Esophagus squamous epithelium (tissue), 5 donors: ENCODE measurements at regions not wholly inside any gene's neighbourhood (a gene's known extent, or its start where the extent isn't known, plus 50 kb on each side); places are given as distances from the start of the nearest gene placed in this dataset.

Source experiments
- DNase-seq: peaks from one replicate; lab custom pipeline; 2025; lab: John Stamatoyannopoulos, UW
- H3K27ac ChIP-seq, 4 donors: fragments of 200-600 bp; sonication (generic); one replicate each; pipeline ENCODE4 v1.5.1; 2016 to 2019; ENCODE audit warnings: mild to moderate bottlenecking in 1 of 4
- H3K27me3 ChIP-seq, 4 donors: fragments of 200-600 bp; sonication (generic); 1 replicate in 3 of 4; 2 replicates in 1 of 4; pipeline versions ENCODE4 v1.5.1 to v1.6.0; 2017 to 2021; ENCODE audit warnings: antibody characterized with exemption in 1 of 4
- H3K36me3 ChIP-seq, 3 donors: fragments of 200-600 bp; sonication (generic); one replicate each; pipeline ENCODE4 v1.5.1; 2016 to 2019
- H3K4me1 ChIP-seq, 3 donors: fragments of 200-600 bp; sonication (generic); one replicate each; pipeline ENCODE4 v1.5.1; 2017 to 2019
- H3K4me3 ChIP-seq, 4 donors: fragments of 200-600 bp; sonication (generic); 1 replicate in 3 of 4; 2 replicates in 1 of 4; pipeline ENCODE4 v1.5.1; 2016 to 2019; ENCODE audit warnings: mild to moderate bottlenecking in 2 of 4, moderate library complexity in 1 of 4
- H3K9me3 ChIP-seq, 3 donors: fragments of 200-600 bp; sonication (generic); one replicate each; pipeline ENCODE4 v1.5.1; 2016 to 2019
- POLR2A ChIP-seq, 4 donors: fragments of 450-650 bp; IDR thresholded peaks; one replicate each; pipeline ENCODE4 v1.6.1; 2017; ENCODE audit warnings: antibody characterized with exemption in 4 of 4, mild to moderate bottlenecking in 4 of 4, moderate library complexity in 3 of 4
- WGBS, 2 donors: methylation state at CpG; one replicate each; pipeline ENCODE4 v1.1.5; 2018; 5-methylcytosine and 5-hydroxymethylcytosine counted together
- intact Hi-C: fragments of 100-400 bp; cut with DNase I; formaldehyde crosslinking; loops from one replicate; pipeline ENCODE4 v1.15.0; 2022
- TF ChIP-seq, protein P1 (sequence below), 6 experiments: fragments of 450-650 bp in 4 of 6; fragments of 200-600 bp in 2 of 6; sonication (generic) in 2 of 6; IDR thresholded peaks; one replicate each; pipeline ENCODE4 v1.5.1; 2016 to 2019; ENCODE audit warnings: antibody characterized with exemption in 6 of 6, mild to moderate bottlenecking in 4 of 6, moderate library complexity in 4 of 6
- donor health status: DM: yes; HTN: yes; CAD: no.

DNA sequence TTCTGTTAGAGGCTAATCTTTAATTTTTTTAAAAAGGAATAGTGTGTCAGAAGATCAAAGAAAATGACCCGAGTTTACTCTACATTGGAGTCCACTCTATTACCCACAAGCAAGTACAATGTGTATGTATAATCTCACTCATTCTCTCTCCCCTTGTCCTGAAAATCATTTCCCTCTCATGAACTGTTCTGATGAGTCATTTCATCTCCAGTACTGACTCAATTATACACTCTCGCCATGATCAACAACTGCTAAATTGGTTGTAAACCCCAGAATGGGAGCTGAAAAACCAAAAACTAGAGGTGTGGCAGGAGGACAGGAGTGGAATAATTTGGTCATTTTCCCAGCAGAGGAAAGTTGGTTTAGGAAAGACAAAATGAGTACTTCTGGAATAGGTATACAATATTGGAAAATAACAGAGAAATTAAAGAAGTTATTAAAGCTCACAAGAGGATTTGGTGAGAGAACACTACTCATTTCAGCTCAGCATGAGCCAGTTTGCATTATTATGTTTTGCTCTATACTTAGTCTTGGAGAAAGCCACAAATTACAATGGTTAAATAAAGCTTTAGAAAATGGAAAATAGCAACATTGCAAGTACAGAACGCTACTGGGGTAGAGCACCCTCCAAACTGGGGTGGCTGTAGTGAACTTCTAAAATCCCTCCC is 144.3 kb upstream of the PFN2 start:
- Histone ChIP-seq H3K4me1 (no peaks in the 10 kb centered on the region), H3K27ac (no peak overlapping the region), H3K27me3 (peaks cover 0 to 7% (median 0%) of the 10 kb centered on the region in 4 donors), H3K4me3 (no peak overlapping the region), H3K9me3 (no peaks in the 10 kb centered on the region), H3K36me3 (no peaks in the 10 kb centered on the region)
- TF ChIP-seq POLR2A (IDR thresholded peaks at IDR 0.05): no peak
- TF ChIP-seq, protein P1, sequence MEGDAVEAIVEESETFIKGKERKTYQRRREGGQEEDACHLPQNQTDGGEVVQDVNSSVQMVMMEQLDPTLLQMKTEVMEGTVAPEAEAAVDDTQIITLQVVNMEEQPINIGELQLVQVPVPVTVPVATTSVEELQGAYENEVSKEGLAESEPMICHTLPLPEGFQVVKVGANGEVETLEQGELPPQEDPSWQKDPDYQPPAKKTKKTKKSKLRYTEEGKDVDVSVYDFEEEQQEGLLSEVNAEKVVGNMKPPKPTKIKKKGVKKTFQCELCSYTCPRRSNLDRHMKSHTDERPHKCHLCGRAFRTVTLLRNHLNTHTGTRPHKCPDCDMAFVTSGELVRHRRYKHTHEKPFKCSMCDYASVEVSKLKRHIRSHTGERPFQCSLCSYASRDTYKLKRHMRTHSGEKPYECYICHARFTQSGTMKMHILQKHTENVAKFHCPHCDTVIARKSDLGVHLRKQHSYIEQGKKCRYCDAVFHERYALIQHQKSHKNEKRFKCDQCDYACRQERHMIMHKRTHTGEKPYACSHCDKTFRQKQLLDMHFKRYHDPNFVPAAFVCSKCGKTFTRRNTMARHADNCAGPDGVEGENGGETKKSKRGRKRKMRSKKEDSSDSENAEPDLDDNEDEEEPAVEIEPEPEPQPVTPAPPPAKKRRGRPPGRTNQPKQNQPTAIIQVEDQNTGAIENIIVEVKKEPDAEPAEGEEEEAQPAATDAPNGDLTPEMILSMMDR (IDR thresholded peaks at IDR 0.05): no peak
- no peak for DNase-seq
- 36 to 43% methylated on average over 3 of the region's 3 CpGs for WGBS, 2 donors
- intact Hi-C loops: no loop called here

DNA sequence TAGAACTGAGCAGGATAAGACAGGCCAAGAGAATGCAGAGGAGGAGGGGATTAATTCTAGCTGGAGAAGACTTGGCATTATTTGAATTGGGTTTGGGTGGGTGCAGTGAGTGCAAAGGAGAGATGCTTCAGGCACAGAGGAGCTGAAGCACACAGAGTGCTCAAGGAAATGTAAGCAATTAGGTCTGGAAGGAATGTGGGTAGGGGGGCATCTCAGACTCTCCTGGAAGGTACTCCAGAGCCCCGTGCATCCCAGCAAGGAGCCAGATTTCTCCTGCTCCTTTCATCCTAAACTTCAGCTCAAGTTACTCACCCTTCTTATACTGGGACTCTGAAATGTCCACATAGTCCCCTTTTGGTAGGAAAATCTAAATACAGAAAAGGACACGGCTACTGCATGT is 143.6 kb upstream of the PFN2 start:
- intact Hi-C loops: no loop called here

DNA sequence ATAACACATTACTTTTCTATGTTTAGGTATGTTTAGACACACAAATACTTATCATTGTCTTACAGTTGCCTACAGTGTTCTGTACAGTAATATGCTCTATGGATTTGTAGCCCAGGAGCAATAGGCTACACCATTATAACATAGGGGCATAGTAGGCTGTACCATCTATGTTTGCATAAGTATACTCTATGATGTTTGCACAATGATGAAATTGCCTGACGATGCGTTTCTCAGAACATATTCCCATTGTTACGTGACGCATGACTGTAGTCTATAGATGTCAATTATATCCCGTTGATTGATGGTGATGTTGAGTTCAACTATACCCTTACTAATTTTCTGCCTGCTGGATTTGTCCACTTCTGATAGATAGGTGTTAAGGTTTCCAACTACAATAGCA is 139.4 kb upstream of the PFN2 start:
- TF ChIP-seq, protein P1 (IDR thresholded peaks at IDR 0.05): no peak
- TF ChIP-seq POLR2A (IDR thresholded peaks at IDR 0.05): no peak
- Histone ChIP-seq H3K4me1 (no peaks in the 10 kb centered on the region), H3K9me3 (no peaks in the 10 kb centered on the region), H3K27me3 (no peaks in the 10 kb centered on the region), H3K4me3 (no peak overlapping the region), H3K36me3 (no peaks in the 10 kb centered on the region), H3K27ac (no peak overlapping the region)
- 72 to 77% methylated on average over 5 of the region's 5 CpGs for WGBS, 2 donors
- intact Hi-C loops: no loop called here
- DNase-seq: no peak

More for the DNA sequence above, 143.6 kb upstream of the PFN2 start:
- H3K27ac ChIP-seq: no peak overlapping the region
- no peaks in the 10 kb centered on the region for H3K9me3 ChIP-seq
- no peak overlapping the region for H3K4me3 ChIP-seq
- H3K4me1 ChIP-seq: no peaks in the 10 kb centered on the region
- 58 to 61% methylated on average over 2 of the region's 2 CpGs for WGBS, 2 donors
- H3K27me3 ChIP-seq: peaks cover 0 to 7% (median 0%) of the 10 kb centered on the region in 4 donors
- no peak for DNase-seq
- H3K36me3 ChIP-seq: no peaks in the 10 kb centered on the region
- TF ChIP-seq, protein P1 (IDR thresholded peaks at IDR 0.05): no peak
- TF ChIP-seq POLR2A (IDR thresholded peaks at IDR 0.05): no peak

DNA sequence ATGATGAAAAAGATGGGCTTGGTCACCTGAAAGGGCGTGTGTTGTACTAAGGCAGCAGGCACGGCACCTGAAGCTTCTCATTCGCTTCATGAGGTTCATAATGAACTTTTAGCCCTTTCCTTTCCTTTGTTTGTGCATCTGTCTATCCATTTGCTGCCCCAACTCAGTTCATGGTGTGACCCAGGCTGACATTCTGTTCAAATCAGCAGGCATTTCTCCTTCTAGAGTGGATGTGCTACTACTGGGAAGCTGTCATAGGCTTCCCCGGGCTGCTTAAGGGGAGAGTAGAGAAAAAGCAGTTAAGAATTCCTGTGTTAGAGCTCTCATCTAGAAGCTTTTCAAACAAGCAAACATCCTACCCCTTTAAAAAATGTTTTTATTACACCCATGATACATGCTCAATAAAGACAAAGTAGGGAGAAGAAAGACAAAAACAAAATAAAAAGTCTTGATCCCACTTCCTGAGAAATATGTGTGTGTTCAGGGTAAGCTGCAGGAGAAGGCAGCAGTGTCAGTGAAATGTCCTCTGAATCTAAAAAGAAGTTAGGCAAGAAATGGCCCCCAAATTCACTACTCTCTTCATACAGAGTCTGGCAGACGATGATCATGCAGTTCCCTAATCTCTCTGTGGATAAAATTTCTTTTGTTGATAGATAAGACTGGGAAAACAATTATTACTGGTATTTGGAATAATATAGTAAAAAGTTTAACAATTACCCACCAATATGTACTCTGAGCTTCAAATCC is 136.9 kb upstream of the PFN2 start:
- H3K36me3 ChIP-seq: no peaks in the 10 kb centered on the region
- no peak for DNase-seq
- no peak overlapping the region for H3K4me3 ChIP-seq
- no peaks in the 10 kb centered on the region for H3K4me1 ChIP-seq
- intact Hi-C loops: no loop called here
- TF ChIP-seq, protein P1 (IDR thresholded peaks at IDR 0.05): no peak
- TF ChIP-seq POLR2A (IDR thresholded peaks at IDR 0.05): no peak
- no peak overlapping the region for H3K27ac ChIP-seq
- 76 to 81% methylated on average over 5 of the region's 5 CpGs for WGBS, 2 donors
- no peaks in the 10 kb centered on the region for H3K9me3 ChIP-seq
- no peaks in the 10 kb centered on the region for H3K27me3 ChIP-seq

DNA sequence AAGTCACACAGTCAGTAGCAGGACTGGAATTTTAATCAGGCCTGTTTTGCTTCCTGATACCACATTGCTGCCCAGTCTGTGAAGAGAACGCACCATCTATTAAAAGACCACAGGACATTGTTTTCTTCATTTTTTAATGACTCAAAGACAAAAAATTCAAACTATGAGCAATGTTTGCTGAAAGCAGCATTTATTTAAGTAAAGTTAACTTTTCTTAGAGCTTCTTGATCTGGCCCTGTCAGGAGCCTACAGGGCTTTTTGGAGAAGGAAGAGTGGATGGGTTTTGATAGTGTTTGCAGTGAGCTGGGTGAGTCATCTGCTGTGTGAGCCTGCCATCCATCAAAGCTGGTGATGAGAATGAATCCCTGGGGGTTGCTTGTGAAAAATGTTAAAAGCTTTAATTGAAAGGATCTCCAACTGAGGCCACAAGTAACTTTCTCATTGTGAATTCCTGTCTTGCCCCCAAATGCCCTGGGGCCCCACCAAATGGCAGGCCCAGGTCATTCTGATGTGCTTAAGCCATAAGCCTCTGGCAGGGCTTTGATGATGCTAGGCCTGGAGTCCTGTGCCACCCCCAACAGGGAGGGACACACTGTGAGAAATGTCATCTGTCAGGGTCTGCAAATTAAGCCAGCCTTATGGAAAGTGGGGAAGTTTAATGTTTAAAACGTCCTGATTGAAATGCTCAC is 136.2 kb upstream of the PFN2 start:
- Histone ChIP-seq H3K36me3 (no peaks in the 10 kb centered on the region), H3K4me1 (no peaks in the 10 kb centered on the region), H3K27me3 (no peaks in the 10 kb centered on the region), H3K27ac (no peak overlapping the region), H3K4me3 (no peak overlapping the region), H3K9me3 (no peaks in the 10 kb centered on the region)
- intact Hi-C loops: no loop called here
- WGBS, 2 donors: 31 to 38% methylated on average over 2 of the region's 2 CpGs
- TF ChIP-seq, protein P1 (IDR thresholded peaks at IDR 0.05): no peak
- no peak for TF ChIP-seq POLR2A (IDR thresholded peaks at IDR 0.05)
- DNase-seq: no peak
